K562 (cell line): ENCODE measurements at regions not wholly inside any gene's neighbourhood (a gene's known extent, or its start where the extent isn't known, plus 50 kb on each side); places are given as distances from the start of the nearest gene placed in this dataset.

Experiments used
- ATAC-seq: fragments of 200-7000 bp; cut with Tn5 transposase; 3 replicates; pipeline ENCODE4 v1.9.1; 2020; ENCODE audit warnings: moderate library complexity
- BruUV-seq: library from RNA; stranded (reverse); fragments of 400-500 nt; replicated peaks from 2 replicates; lab custom pipeline; 2021; lab: Mats Ljungman, UMichigan
- CTCF ChIA-PET: fragments of 300-600 bp; formaldehyde crosslinking; extraction: SDS; loops from one replicate; lab custom pipeline; 2021; ENCODE audit warnings: low intra/inter-chr PET ratio; lab: Yijun Ruan, JAX
- POLR2A ChIA-PET: fragments of 300-600, 350-650 bp; sonication (Branson Sonifier 250); formaldehyde crosslinking; extraction: SDS; loops from one replicate; lab custom pipeline; 2021; ENCODE audit warnings: antibody characterized with exemption, inconsistent platforms; lab: Yijun Ruan, JAX
- DNase-seq, 4 experiments: peaks; one replicate each; pipeline versions ENCODE4 v3.0.0 to v3.0.0-alpha.2; 2011 to 2018; ENCODE audit warnings: low spot score in 3 of 4, mixed read lengths in 3 of 4; ENCODE audit errors: extremely low read depth in 1 of 4
- FAIRE-seq: peaks from 2 replicates; lab custom pipeline; 2011; peaks lifted over from hg19 to GRCh38; lab: Jason Lieb, UNC
- H2AFZ ChIP-seq: 2 replicates; pipeline ENCODE4 v1.6.0; 2011; ENCODE audit warnings: low read depth, low read length, control low read depth, inconsistent platforms
- H3K27ac ChIP-seq: fragments of 200-600 bp; 3 replicates; pipeline ENCODE4 v1.8.0; 2011; ENCODE audit warnings: low read depth, mild to moderate bottlenecking, control low read depth, inconsistent platforms, low read length, moderate library complexity, mixed read lengths; ENCODE audit errors: extremely low read depth
- H3K27me3 ChIP-seq, 2 experiments: fragments of 300-600 bp in 1 of 2; 2 replicates in 1 of 2; 3 replicates in 1 of 2; pipeline versions ENCODE4 v1.6.0 to v1.8.0; 2011; ENCODE audit warnings: inconsistent platforms in 2 of 2, low read length in 2 of 2, mild to moderate bottlenecking in 1 of 2, mixed read lengths in 1 of 2, moderate library complexity in 1 of 2; ENCODE audit not compliant: control insufficient read depth in 2 of 2, insufficient read depth in 2 of 2
- H3K36me3 ChIP-seq: fragments of 300-600 bp; 3 replicates; pipeline ENCODE4 v1.8.0; 2011; ENCODE audit warnings: mild to moderate bottlenecking, low read length, inconsistent platforms; ENCODE audit not compliant: control insufficient read depth, insufficient read depth
- H3K4me1 ChIP-seq, 2 experiments: fragments of 200-600 bp in 1 of 2; replicated peaks in 1 of 2; 2 replicates in 1 of 2; 3 replicates in 1 of 2; pipeline versions ENCODE4 v1.5.1 to v1.8.0; 2011; ENCODE audit warnings: inconsistent platforms in 2 of 2, low read length in 2 of 2, mild to moderate bottlenecking in 1 of 2, mixed read lengths in 1 of 2, moderate library complexity in 1 of 2; ENCODE audit not compliant: control insufficient read depth in 2 of 2, insufficient read depth in 2 of 2
- H3K4me2 ChIP-seq: 2 replicates; pipeline ENCODE4 v1.6.1; 2011; ENCODE audit warnings: low read length, control low read depth, inconsistent platforms, mixed read lengths; ENCODE audit not compliant: insufficient read depth
- H3K4me3 ChIP-seq: fragments of 200-600 bp; sonication (generic), shearing (Covaris generic); 2 replicates; pipeline ENCODE4 v1.5.1; 2016; ENCODE audit warnings: control low read depth, inconsistent platforms
- H3K79me2 ChIP-seq: fragments of 200-600 bp; 3 replicates; pipeline ENCODE4 v1.8.0; 2011; ENCODE audit warnings: low read length, inconsistent platforms; ENCODE audit not compliant: control insufficient read depth, insufficient read depth
- H3K9ac ChIP-seq, 2 experiments: 2 replicates each; pipeline versions ENCODE4 v1.6.0 to v1.6.1; 2011; ENCODE audit warnings: low read depth in 2 of 2, low read length in 2 of 2, control low read depth in 1 of 2, inconsistent platforms in 1 of 2, mild to moderate bottlenecking in 1 of 2, mixed read lengths in 1 of 2; ENCODE audit not compliant: insufficient read depth in 1 of 2
- H3K9me1 ChIP-seq: one replicate; pipeline ENCODE4 v1.6.0; 2011; ENCODE audit warnings: inconsistent platforms, mild to moderate bottlenecking, low read length, moderate library complexity; ENCODE audit not compliant: control insufficient read depth, insufficient read depth
- H3K9me3 ChIP-seq: replicated peaks from 2 replicates; pipeline ENCODE4 v1.5.1; 2011; ENCODE audit warnings: low read depth, low read length, inconsistent platforms; ENCODE audit not compliant: control insufficient read depth, insufficient read depth
- H4K20me1 ChIP-seq: replicated peaks from 2 replicates; pipeline ENCODE4 v1.6.1; 2011; ENCODE audit warnings: low read length, inconsistent platforms, mixed read lengths; ENCODE audit not compliant: control insufficient read depth, insufficient read depth
- BRD4 ChIP-seq: fragments of 200-600 bp; sonication (generic); IDR thresholded peaks from 2 replicates; pipeline ENCODE4 v1.6.1; 2017; ENCODE audit warnings: inconsistent platforms
- CBFA2T3 ChIP-seq: fragments of 450-650 bp; IDR thresholded peaks from 2 replicates; pipeline ENCODE4 v1.6.1; 2017
- CHD1 ChIP-seq: fragments of 200-600 bp; sonication (generic); IDR thresholded peaks from one replicate; pipeline ENCODE4 v1.6.1; 2012; ENCODE audit warnings: mild to moderate bottlenecking, moderate library complexity, low read length, inconsistent platforms
- FOXJ2 ChIP-seq: fragments of 200-800 bp; sonication (Bioruptor generic); IDR thresholded peaks from 2 replicates; pipeline ENCODE4 v1.6.1; 2016; ENCODE audit warnings: missing genetic modification characterization, missing compliant biosample characterization
- GTF2E2 ChIP-seq: fragments of 200-800 bp; sonication (Bioruptor generic); IDR thresholded peaks from 2 replicates; pipeline ENCODE4 v1.6.1; 2016; ENCODE audit warnings: missing genetic modification characterization, missing compliant biosample characterization
- IRF2 ChIP-seq: sonication (generic); formaldehyde crosslinking; IDR thresholded peaks from 2 replicates; pipeline ENCODE4 v1.8.1; 2022; ENCODE audit warnings: mild to moderate bottlenecking, missing genetic modification reagents
- MCM5 ChIP-seq: fragments of 450-650 bp; IDR thresholded peaks from 2 replicates; pipeline ENCODE4 v1.6.1; 2016; ENCODE audit warnings: low read depth
- PCBP1 ChIP-seq: fragments of 200-400 bp; formaldehyde crosslinking; IDR thresholded peaks from 2 replicates; pipeline ENCODE4 v1.6.1; 2018; ENCODE audit warnings: mild to moderate bottlenecking, low read depth, low read length; ENCODE audit not compliant: poor library complexity, severe bottlenecking
- PCBP2 ChIP-seq: fragments of 200-400 bp; formaldehyde crosslinking; IDR thresholded peaks from 2 replicates; pipeline ENCODE4 v1.6.1; 2018; ENCODE audit warnings: low read length, low read depth, mild to moderate bottlenecking, moderate library complexity; ENCODE audit not compliant: poor library complexity, severe bottlenecking
- PHF21A ChIP-seq: fragments of 450-650 bp; IDR thresholded peaks from 2 replicates; pipeline ENCODE4 v1.6.1; 2017; ENCODE audit warnings: low read depth, borderline replicate concordance
- POLR2G ChIP-seq: fragments of 200-400 bp; formaldehyde crosslinking; IDR thresholded peaks from 2 replicates; pipeline ENCODE4 v1.6.1; 2017; ENCODE audit warnings: low read depth, mild to moderate bottlenecking, antibody characterized with exemption, low read length, moderate library complexity
- RB1 ChIP-seq: fragments of 450-650 bp; IDR thresholded peaks from 2 replicates; pipeline ENCODE4 v1.6.1; 2017; ENCODE audit warnings: low read depth, mild to moderate bottlenecking
- SREBF1 ChIP-seq: fragments of 150-350 bp; IDR thresholded peaks from 2 replicates; pipeline ENCODE4 v1.6.1; 2014; ENCODE audit warnings: antibody characterized with exemption, low read depth, low read length, borderline replicate concordance
- TAF1 ChIP-seq: IDR thresholded peaks from 2 replicates; pipeline ENCODE4 v1.6.1; 2011; ENCODE audit warnings: mild to moderate bottlenecking, low read length, moderate library complexity; ENCODE audit not compliant: insufficient read depth, control insufficient read depth, severe bottlenecking; ENCODE audit errors: extremely low read depth
- ZBTB26 ChIP-seq: fragments of 450-650 bp; formaldehyde crosslinking; IDR thresholded peaks from 2 replicates; pipeline ENCODE4 v1.4.0; 2022; ENCODE audit warnings: missing genetic modification characterization
- ZNF511 ChIP-seq: sonication (generic); formaldehyde crosslinking; IDR thresholded peaks from 2 replicates; pipeline ENCODE4 v1.8.0; 2022; ENCODE audit warnings: mild to moderate bottlenecking, missing genetic modification reagents
- WGBS: fragments of 100-300 bp; shearing (Covaris generic); methylation state at CpG from one replicate; pipeline ENCODE4 v1.1.6; 2016; ENCODE audit warnings: low coverage, mixed read lengths; ENCODE audit not compliant: insufficient coverage; ENCODE audit errors: missing lambda C conversion rate; 5-methylcytosine and 5-hydroxymethylcytosine counted together
- in situ Hi-C: fragments of 300-500 bp; cut with MboI; formaldehyde crosslinking; loops from 4 replicates; pipeline ENCODE4 v1.15.0; 2018; ENCODE audit warnings: inconsistent platforms, mixed read lengths
- intact Hi-C: fragments of 100-400 bp; cut with micrococcal nuclease; formaldehyde crosslinking; loops from 2 replicates; pipeline ENCODE4 v1.14.2; 2022

DNA sequence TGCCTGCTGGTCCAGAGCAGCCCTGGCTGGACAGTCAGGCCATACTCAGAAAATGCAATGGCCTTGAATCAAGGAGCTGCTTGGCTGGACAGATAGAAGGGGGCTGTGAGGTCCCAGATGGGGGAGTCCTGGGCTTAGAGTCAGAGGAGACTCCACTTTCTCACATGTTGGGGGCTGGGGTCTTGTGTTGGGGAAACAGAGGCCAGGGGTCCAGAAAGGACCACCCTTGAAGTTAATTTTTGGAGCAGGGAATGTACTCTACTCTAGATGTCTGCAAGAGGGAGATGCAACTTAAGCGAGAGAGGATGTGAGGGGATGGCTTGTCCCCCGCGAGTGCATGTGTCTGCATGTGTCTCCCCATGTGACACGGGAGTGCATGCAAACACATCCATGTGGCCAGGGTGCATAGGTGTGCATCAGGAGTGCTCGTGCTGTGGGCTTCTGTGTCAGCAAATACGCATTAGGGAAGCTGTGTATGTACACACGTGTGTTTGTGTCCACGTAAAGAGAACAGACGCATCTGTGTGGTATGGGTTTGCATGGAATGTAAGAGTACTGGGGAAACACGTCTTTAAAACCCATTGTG, 303.2 kb downstream of the MYCN start:
- Histone ChIP-seq H3K4me3 (no peak overlapping the region), H3K4me1 (no peaks in the 10 kb centered on the region), H3K27me3 (peaks cover 0 to 6% of the 10 kb centered on the region in 2 experiments; a peak in 1 of 5 replicates), H3K9me3 (no peaks in the 10 kb centered on the region), H3K27ac (no peak overlapping the region), H3K36me3 (no peaks in the 10 kb centered on the region), H3K9me1 (no peaks in the 10 kb centered on the region), H4K20me1 (no peaks in the 10 kb centered on the region; the same call in 1 of the 2 replicates), H3K4me2 (no peak overlapping the region), H2AFZ (no peak overlapping the region), H3K79me2 (no peaks in the 10 kb centered on the region), H3K9ac (no peak overlapping the region)
- BruUV-seq: no TSS peak
- FAIRE-seq: no peak
- intact Hi-C loops: no loop called here
- DNase-seq: no peak
- no peak for TF ChIP-seq ZBTB26 (CRISPR knock-in tag)
- CTCF ChIA-PET: no interaction called here
- 0% methylated on average over 10 of the region's 10 CpGs for WGBS
- in situ Hi-C loops: no loop called here
- no peak for ATAC-seq
- POLR2A ChIA-PET: no interaction called here

- ATAC-seq (no peak), DNase-seq (no peak), FAIRE-seq (no peak)
- Histone ChIP-seq H2AFZ (no peak overlapping the region), H4K20me1 (no peaks in the 10 kb centered on the region; the same call in 1 of the 2 replicates), H3K79me2 (no peaks in the 10 kb centered on the region), H3K4me3 (no peak overlapping the region), H3K27me3 (peaks cover 0 to 6% of the 10 kb centered on the region in 2 experiments; a peak in 1 of 5 replicates), H3K4me2 (no peak overlapping the region), H3K27ac (no peak overlapping the region), H3K9me1 (no peaks in the 10 kb centered on the region), H3K36me3 (no peaks in the 10 kb centered on the region), H3K4me1 (no peaks in the 10 kb centered on the region), H3K9ac (no peak overlapping the region), H3K9me3 (no peaks in the 10 kb centered on the region)
- ChIA-PET POLR2A (interaction anchor here (0.6 kb wide), 1 partner anchor 296 kb away, joined by 3 read pairs; no protein-coding TSS in a partner anchor), CTCF (no interaction called here)
- no TSS peak for BruUV-seq
- intact Hi-C loops: no loop called here
- in situ Hi-C loops: no loop called here
- TF ChIP-seq BRD4: no peak
- TF ChIP-seq PCBP1: no peak
- TF ChIP-seq PCBP2: no peak
- no peak for TF ChIP-seq MCM5
- TF ChIP-seq GTF2E2 (tag): no peak
- no peak for TF ChIP-seq CBFA2T3
- no peak for TF ChIP-seq SREBF1
- TF ChIP-seq FOXJ2 (tag): no peak
- TF ChIP-seq TAF1: no peak
- TF ChIP-seq CHD1: no peak
- no peak for TF ChIP-seq RB1
- TF ChIP-seq POLR2G: no peak
- no peak for TF ChIP-seq PHF21A
- TF ChIP-seq IRF2 (CRISPR knock-in tag): no peak
- no peak for TF ChIP-seq ZNF511 (CRISPR knock-in tag)
Observed at GRCh38 chr2:16242906-16243305, 302.6 kb downstream of the MYCN start.
